ENCODE measurements at regions not wholly inside any gene's neighbourhood (a gene's known extent, or its start where the extent isn't known, plus 50 kb on each side); places are given as distances from the start of the nearest gene placed in this dataset.
"Not testable (repeated sequence)": the region's sequence is repeated elsewhere in the genome, so short reads cannot be mapped to it uniquely, and the experiment has no call there.

GRCh38 chr4:75386426-75386825 lies 127.8 kb downstream of the RCHY1 start:
- H3K79me1 ChIP-seq (ENCODE audit: low read length); H3K4me1 ChIP-seq (ENCODE audit: control insufficient read depth in 1 of 2, insufficient read depth in 2 of 2, low read length in 2 of 2); H3K9me3 ChIP-seq (ENCODE audit: insufficient read depth, low read depth, low read length); H3K27me3 ChIP-seq (ENCODE audit: insufficient read depth, low read length); H3K9ac ChIP-seq (ENCODE audit: low read length); H3K23ac ChIP-seq (ENCODE audit: low read length); H2AFZ ChIP-seq (ENCODE audit: insufficient read depth, low read length, poor library complexity); H3K4me2 ChIP-seq (ENCODE audit: low read length); H3K18ac ChIP-seq (ENCODE audit: low read length); H3K4me3 ChIP-seq (ENCODE audit: low read depth, low read length); DNase-seq; H3K4ac ChIP-seq (ENCODE audit: low read depth, low read length); H2BK5ac ChIP-seq (ENCODE audit: low read depth, low read length, poor library complexity); H3K14ac ChIP-seq (ENCODE audit: low read length); H3K36me3 ChIP-seq (ENCODE audit: control insufficient read depth in 1 of 2, insufficient read depth in 2 of 2, low read length in 2 of 2); H2BK120ac ChIP-seq (ENCODE audit: insufficient read depth, low read length, poor library complexity); H3K27ac ChIP-seq (ENCODE audit: low read depth, low read length); H3K79me2 ChIP-seq (ENCODE audit: control insufficient read depth, insufficient read depth, low read length, poor library complexity); H2AK5ac ChIP-seq (ENCODE audit: low read length); H2BK12ac ChIP-seq (ENCODE audit: low read length); H4K8ac ChIP-seq (ENCODE audit: low read depth, low read length); H4K12ac ChIP-seq (ENCODE audit: low read depth, low read length); H4K91ac ChIP-seq (ENCODE audit: low read depth, low read length): not testable (repeated sequence)
- no CpG with 5 or more reads among the region's 12 CpGs for WGBS (ENCODE audit: extremely low coverage, insufficient coverage, insufficient read length)

- no peak overlapping the region for H2BK120ac ChIP-seq (ENCODE audit: insufficient read depth, low read length, poor library complexity)
- no peak overlapping the region for H2AFZ ChIP-seq (ENCODE audit: insufficient read depth, low read length, poor library complexity)
- no peak overlapping the region for H4K8ac ChIP-seq (ENCODE audit: low read depth, low read length)
- no peak overlapping the region for H2BK12ac ChIP-seq (ENCODE audit: low read length)
- no peak overlapping the region for H2AK5ac ChIP-seq (ENCODE audit: low read length)
- H3K4me3 ChIP-seq (ENCODE audit: low read depth, low read length) = no peak overlapping the region
- H3K4ac ChIP-seq (ENCODE audit: low read depth, low read length) = no peak overlapping the region
- WGBS (ENCODE audit: extremely low coverage, insufficient coverage, insufficient read length) = no CpG with 5 or more reads among the region's 1 CpG
- H2BK5ac ChIP-seq (ENCODE audit: low read depth, low read length, poor library complexity) = no peak overlapping the region
- H3K9ac ChIP-seq (ENCODE audit: low read length) = no peak overlapping the region
- H3K36me3 ChIP-seq (ENCODE audit: control insufficient read depth in 1 of 2, insufficient read depth in 2 of 2, low read length in 2 of 2) = no peaks in the 10 kb centered on the region
- no peak overlapping the region for H3K18ac ChIP-seq (ENCODE audit: low read length)
- H4K91ac ChIP-seq (ENCODE audit: low read depth, low read length) = no peak overlapping the region
- no peaks in the 10 kb centered on the region for H3K79me1 ChIP-seq (ENCODE audit: low read length)
- no peaks in the 10 kb centered on the region for H3K79me2 ChIP-seq (ENCODE audit: control insufficient read depth, insufficient read depth, low read length, poor library complexity)
- no peaks in the 10 kb centered on the region for H3K9me3 ChIP-seq (ENCODE audit: insufficient read depth, low read depth, low read length)
- no peak overlapping the region for H3K23ac ChIP-seq (ENCODE audit: low read length)
- no peak overlapping the region for H3K27ac ChIP-seq (ENCODE audit: low read depth, low read length)
- no peak for DNase-seq
- no peak overlapping the region for H3K4me2 ChIP-seq (ENCODE audit: low read length)
- H4K12ac ChIP-seq (ENCODE audit: low read depth, low read length) = no peak overlapping the region
- no peak overlapping the region for H3K14ac ChIP-seq (ENCODE audit: low read length)
- no peaks in the 10 kb centered on the region for H3K27me3 ChIP-seq (ENCODE audit: insufficient read depth, low read length)
- no peaks in the 10 kb centered on the region for H3K4me1 ChIP-seq (ENCODE audit: control insufficient read depth in 1 of 2, insufficient read depth in 2 of 2, low read length in 2 of 2)
Measured at GRCh38 chr4:75385106-75385505, 129.1 kb downstream of the RCHY1 start.

GRCh38 chr4:75376543-75376942 lies 137.7 kb downstream of the RCHY1 start:
- Histone ChIP-seq H4K8ac (ENCODE audit: low read depth, low read length) (no peak overlapping the region), H3K14ac (ENCODE audit: low read length) (no peak overlapping the region), H2BK5ac (ENCODE audit: low read depth, low read length, poor library complexity) (no peak overlapping the region), H2BK12ac (ENCODE audit: low read length) (no peak overlapping the region), H3K4me3 (ENCODE audit: low read depth, low read length) (no peak overlapping the region), H2BK120ac (ENCODE audit: insufficient read depth, low read length, poor library complexity) (no peak overlapping the region), H3K27ac (ENCODE audit: low read depth, low read length) (no peak overlapping the region), H3K79me1 (ENCODE audit: low read length) (no peaks in the 10 kb centered on the region), H4K91ac (ENCODE audit: low read depth, low read length) (no peak overlapping the region), H3K36me3 (ENCODE audit: control insufficient read depth in 1 of 2, insufficient read depth in 2 of 2, low read length in 2 of 2) (no peaks in the 10 kb centered on the region), H3K4me1 (ENCODE audit: control insufficient read depth in 1 of 2, insufficient read depth in 2 of 2, low read length in 2 of 2) (no peaks in the 10 kb centered on the region), H3K79me2 (ENCODE audit: control insufficient read depth, insufficient read depth, low read length, poor library complexity) (no peaks in the 10 kb centered on the region), H2AK5ac (ENCODE audit: low read length) (no peak overlapping the region), H3K18ac (ENCODE audit: low read length) (no peak overlapping the region), H3K4me2 (ENCODE audit: low read length) (no peak overlapping the region), H3K9me3 (ENCODE audit: insufficient read depth, low read depth, low read length) (peaks cover 5% of the 10 kb centered on the region), H4K12ac (ENCODE audit: low read depth, low read length) (no peak overlapping the region), H3K23ac (ENCODE audit: low read length) (no peak overlapping the region), H2AFZ (ENCODE audit: insufficient read depth, low read length, poor library complexity) (no peak overlapping the region), H3K27me3 (ENCODE audit: insufficient read depth, low read length) (no peaks in the 10 kb centered on the region), H3K9ac (ENCODE audit: low read length) (no peak overlapping the region), H3K4ac (ENCODE audit: low read depth, low read length) (no peak overlapping the region)
- DNase-seq = no peak

GRCh38 chr4:75371915-75372314 lies 142.3 kb downstream of the RCHY1 start:
- Histone ChIP-seq H3K4ac (ENCODE audit: low read depth, low read length) (no peak overlapping the region), H2BK120ac (ENCODE audit: insufficient read depth, low read length, poor library complexity) (no peak overlapping the region), H3K27me3 (ENCODE audit: insufficient read depth, low read length) (no peaks in the 10 kb centered on the region), H3K79me1 (ENCODE audit: low read length) (no peaks in the 10 kb centered on the region), H2BK5ac (ENCODE audit: low read depth, low read length, poor library complexity) (no peak overlapping the region), H3K4me3 (ENCODE audit: low read depth, low read length) (no peak overlapping the region), H3K14ac (ENCODE audit: low read length) (no peak overlapping the region), H3K23ac (ENCODE audit: low read length) (no peak overlapping the region), H2AK5ac (ENCODE audit: low read length) (no peak overlapping the region), H4K91ac (ENCODE audit: low read depth, low read length) (no peak overlapping the region), H2AFZ (ENCODE audit: insufficient read depth, low read length, poor library complexity) (no peak overlapping the region), H4K8ac (ENCODE audit: low read depth, low read length) (no peak overlapping the region), H3K9ac (ENCODE audit: low read length) (no peak overlapping the region), H3K27ac (ENCODE audit: low read depth, low read length) (no peak overlapping the region), H3K4me1 (ENCODE audit: control insufficient read depth in 1 of 2, insufficient read depth in 2 of 2, low read length in 2 of 2) (no peaks in the 10 kb centered on the region), H2BK12ac (ENCODE audit: low read length) (no peak overlapping the region), H3K79me2 (ENCODE audit: control insufficient read depth, insufficient read depth, low read length, poor library complexity) (no peaks in the 10 kb centered on the region), H4K12ac (ENCODE audit: low read depth, low read length) (no peak overlapping the region), H3K18ac (ENCODE audit: low read length) (no peak overlapping the region), H3K36me3 (ENCODE audit: control insufficient read depth in 1 of 2, insufficient read depth in 2 of 2, low read length in 2 of 2) (no peaks in the 10 kb centered on the region), H3K4me2 (ENCODE audit: low read length) (no peak overlapping the region), H3K9me3 (ENCODE audit: insufficient read depth, low read depth, low read length) (no peaks in the 10 kb centered on the region)
- no peak for DNase-seq
- whole genome bisulfite sequencing (ENCODE audit: extremely low coverage, insufficient coverage, insufficient read length) = no CpG with 5 or more reads among the region's 2 CpGs

GRCh38 chr4:75370576-75370975 lies 143.6 kb downstream of the RCHY1 start:
- Histone ChIP-seq H3K4ac (ENCODE audit: low read depth, low read length) (no peak overlapping the region), H3K4me2 (ENCODE audit: low read length) (no peak overlapping the region), H3K4me1 (ENCODE audit: control insufficient read depth in 1 of 2, insufficient read depth in 2 of 2, low read length in 2 of 2) (no peaks in the 10 kb centered on the region), H3K27ac (ENCODE audit: low read depth, low read length) (no peak overlapping the region), H4K12ac (ENCODE audit: low read depth, low read length) (no peak overlapping the region), H2BK120ac (ENCODE audit: insufficient read depth, low read length, poor library complexity) (no peak overlapping the region), H2AFZ (ENCODE audit: insufficient read depth, low read length, poor library complexity) (no peak overlapping the region), H2BK12ac (ENCODE audit: low read length) (no peak overlapping the region), H3K36me3 (ENCODE audit: control insufficient read depth in 1 of 2, insufficient read depth in 2 of 2, low read length in 2 of 2) (no peaks in the 10 kb centered on the region), H3K79me1 (ENCODE audit: low read length) (no peaks in the 10 kb centered on the region), H3K4me3 (ENCODE audit: low read depth, low read length) (no peak overlapping the region), H3K9me3 (ENCODE audit: insufficient read depth, low read depth, low read length) (no peaks in the 10 kb centered on the region), H2BK5ac (ENCODE audit: low read depth, low read length, poor library complexity) (no peak overlapping the region), H2AK5ac (ENCODE audit: low read length) (no peak overlapping the region), H4K8ac (ENCODE audit: low read depth, low read length) (no peak overlapping the region), H3K18ac (ENCODE audit: low read length) (no peak overlapping the region), H3K27me3 (ENCODE audit: insufficient read depth, low read length) (no peaks in the 10 kb centered on the region), H3K9ac (ENCODE audit: low read length) (no peak overlapping the region), H3K14ac (ENCODE audit: low read length) (no peak overlapping the region), H3K79me2 (ENCODE audit: control insufficient read depth, insufficient read depth, low read length, poor library complexity) (no peaks in the 10 kb centered on the region), H4K91ac (ENCODE audit: low read depth, low read length) (no peak overlapping the region), H3K23ac (ENCODE audit: low read length) (no peak overlapping the region)
- no peak for DNase-seq
- whole genome bisulfite sequencing (ENCODE audit: extremely low coverage, insufficient coverage, insufficient read length) = no CpG with 5 or more reads among the region's 3 CpGs

Data from trophoblast cell (in vitro differentiated cells and primary cell).